ENCODE measurements at regions not wholly inside any gene's neighbourhood (a gene's known extent, or its start where the extent isn't known, plus 50 kb on each side); places are given as distances from the start of the nearest gene placed in this dataset.

- Histone ChIP-seq H3K9me3 (no peaks in the 10 kb centered on the region), H3K4me1 (no peaks in the 10 kb centered on the region)
- DNase-seq (ENCODE audit: low spot score in 2 of 2): no peak
Measured at GRCh38 chr10:61847087-61847486, 54.4 kb upstream of the ARID5B start.

GRCh38 chr10:61847640-61848039, 53.9 kb upstream of the ARID5B start:
- no peak for DNase-seq (ENCODE audit: low spot score in 2 of 2)
- H3K36me3 ChIP-seq: no peaks in the 10 kb centered on the region
- H3K27me3 ChIP-seq: no peaks in the 10 kb centered on the region
- intact Hi-C loops (cut with DNase I): no loop called here
- H3K27ac ChIP-seq: no peak overlapping the region
- H3K4me1 ChIP-seq: no peaks in the 10 kb centered on the region
- H3K4me3 ChIP-seq: no peak overlapping the region
- TF ChIP-seq CTCF (IDR thresholded peaks at IDR 0.05): no peak
- H3K9me3 ChIP-seq: no peaks in the 10 kb centered on the region

More at GRCh38 chr10:61847087-61847486, 54.4 kb upstream of the ARID5B start:
- Histone ChIP-seq H3K27me3 (no peaks in the 10 kb centered on the region), H3K27ac (no peak overlapping the region), H3K4me3 (no peak overlapping the region), H3K36me3 (no peaks in the 10 kb centered on the region)
- intact Hi-C loops (cut with DNase I): no loop called here
- TF ChIP-seq CTCF (IDR thresholded peaks at IDR 0.05): no peak

- no peaks in the 10 kb centered on the region for H3K9me3 ChIP-seq
- no peak overlapping the region for H3K4me3 ChIP-seq
- no peaks in the 10 kb centered on the region for H3K36me3 ChIP-seq
- no peak overlapping the region for H3K27ac ChIP-seq
- TF ChIP-seq CTCF (IDR thresholded peaks at IDR 0.05): no peak
- no peaks in the 10 kb centered on the region for H3K27me3 ChIP-seq
- H3K4me1 ChIP-seq: no peaks in the 10 kb centered on the region
- intact Hi-C loops (cut with DNase I): no loop called here
- DNase-seq (ENCODE audit: low spot score in 2 of 2): no peak
Measured at GRCh38 chr10:61850376-61850775, 51.1 kb upstream of the ARID5B start.

Data from ascending aorta (tissue), 2 donors.